Endothelial cell of umbilical vein (primary cell): ENCODE measurements at regions not wholly inside any gene's neighbourhood (a gene's known extent, or its start where the extent isn't known, plus 50 kb on each side); places are given as distances from the start of the nearest gene placed in this dataset.

Experiments used
- BruUV-seq: library from RNA; stranded (reverse); fragments of 400-500 nt; replicated peaks from 2 replicates; lab custom pipeline; 2021; lab: Mats Ljungman, UMichigan
- CTCF ChIA-PET: fragments of 300-600, 350-600 bp; sonication (Branson Sonifier 250); formaldehyde crosslinking; loops from one replicate; lab custom pipeline; 2021; ENCODE audit warnings: antibody characterized with exemption, inconsistent platforms; lab: Charles Lee
- POLR2A ChIA-PET: fragments of 300-600, 350-600 bp; sonication (Branson Sonifier 250); formaldehyde crosslinking; loops from one replicate; lab custom pipeline; 2021; ENCODE audit warnings: antibody characterized with exemption, inconsistent platforms; lab: Charles Lee
- DNase-seq: peaks from one replicate; pipeline ENCODE4 v3.0.0-alpha.2; 2011; ENCODE audit warnings: low read depth, low spot score
- FAIRE-seq: peaks from 2 replicates; lab custom pipeline; 2011; peaks lifted over from hg19 to GRCh38; lab: Jason Lieb, UNC
- H2AFZ ChIP-seq: 2 replicates; pipeline ENCODE4 v1.6.0; 2012; ENCODE audit warnings: low read depth, low read length, control low read depth, inconsistent platforms
- H3K27ac ChIP-seq: 2 replicates; pipeline ENCODE4 v1.5.1; 2011; ENCODE audit warnings: low read depth, mild to moderate bottlenecking, control low read depth, low read length, moderate library complexity; ENCODE audit not compliant: insufficient read depth
- H3K27me3 ChIP-seq, 2 experiments: 2 replicates each; pipeline versions ENCODE4 v1.6.0 to v1.6.1; 2011; ENCODE audit warnings: low read length in 2 of 2, mixed read lengths in 1 of 2; ENCODE audit not compliant: control insufficient read depth in 2 of 2, insufficient read depth in 2 of 2
- H3K36me3 ChIP-seq, 2 experiments: 2 replicates in 1 of 2; 3 replicates in 1 of 2; pipeline ENCODE4 v1.5.1; 2011; ENCODE audit warnings: low read length in 2 of 2, mild to moderate bottlenecking in 1 of 2, moderate library complexity in 1 of 2; ENCODE audit not compliant: control insufficient read depth in 2 of 2, insufficient read depth in 2 of 2; ENCODE audit errors: extremely low read depth in 1 of 2
- H3K4me1 ChIP-seq: 3 replicates; pipeline ENCODE4 v1.5.1; 2011; ENCODE audit warnings: mild to moderate bottlenecking, low read length; ENCODE audit not compliant: control insufficient read depth, insufficient read depth; ENCODE audit errors: extremely low read depth
- H3K4me2 ChIP-seq: 2 replicates; pipeline ENCODE4 v1.6.1; 2011; ENCODE audit warnings: low read length, control low read depth, mixed read lengths; ENCODE audit not compliant: insufficient read depth
- H3K4me3 ChIP-seq, 3 experiments: fragments of 200-600 bp in 1 of 3; sonication (generic), shearing (Covaris generic) in 1 of 3; replicated peaks in 1 of 3; 2 replicates each; pipeline ENCODE4 v1.5.1; 2011 to 2016; ENCODE audit warnings: control low read depth in 3 of 3, low read length in 3 of 3, mild to moderate bottlenecking in 2 of 3, inconsistent platforms in 1 of 3, low read depth in 1 of 3, moderate library complexity in 1 of 3; ENCODE audit not compliant: insufficient read depth in 1 of 3
- H3K79me2 ChIP-seq: 2 replicates; pipeline ENCODE4 v1.6.0; 2012; ENCODE audit warnings: low read length, inconsistent platforms; ENCODE audit not compliant: control insufficient read depth, insufficient read depth
- H3K9ac ChIP-seq: replicated peaks from 2 replicates; pipeline ENCODE3; 2011; ENCODE audit warnings: low read length, control low read depth; ENCODE audit not compliant: insufficient read depth; ENCODE audit errors: extremely low read depth
- H3K9me1 ChIP-seq: replicated peaks from 3 replicates; pipeline ENCODE4 v1.6.0; 2011; ENCODE audit warnings: mild to moderate bottlenecking, low read length; ENCODE audit not compliant: control insufficient read depth, insufficient read depth; ENCODE audit errors: extremely low read depth
- H3K9me3 ChIP-seq: replicated peaks from 2 replicates; pipeline ENCODE4 v1.5.1; 2012; ENCODE audit warnings: low read length, inconsistent platforms; ENCODE audit not compliant: control insufficient read depth, insufficient read depth
- H4K20me1 ChIP-seq: replicated peaks from 2 replicates; pipeline ENCODE3; 2011; ENCODE audit warnings: mild to moderate bottlenecking, low read length; ENCODE audit not compliant: control insufficient read depth, insufficient read depth; ENCODE audit errors: extremely low read depth
- GATA2 ChIP-seq: IDR thresholded peaks from 2 replicates; pipeline ENCODE4 v1.7.0; 2011; ENCODE audit warnings: low read depth, mild to moderate bottlenecking, moderate library complexity, mixed read lengths, low read length; ENCODE audit not compliant: insufficient read length, insufficient read depth
- JUN ChIP-seq: IDR thresholded peaks from 2 replicates; pipeline ENCODE4 v1.6.1; 2011; ENCODE audit warnings: borderline replicate concordance, low read depth; ENCODE audit not compliant: insufficient read length, insufficient read depth
- MYC ChIP-seq: IDR thresholded peaks from one replicate; pipeline ENCODE4 v1.6.1; 2011; ENCODE audit warnings: mild to moderate bottlenecking, low read depth, low read length
- POLR2AphosphoS5 ChIP-seq: IDR thresholded peaks from 2 replicates; pipeline ENCODE4 v1.6.1; 2012; ENCODE audit warnings: low read depth, mild to moderate bottlenecking, control low read depth, low read length, moderate library complexity; ENCODE audit not compliant: insufficient read depth
- dilution Hi-C: fragments of 300-500 bp; cut with MboI; formaldehyde crosslinking; loops from one replicate; pipeline ENCODE4 v1.15.0; 2019; ENCODE audit warnings: low sequenced_read_pairs; ENCODE audit not compliant: extremely low pct_ligation_motif_present
- intact Hi-C: fragments of 100-400 bp; cut with micrococcal nuclease; formaldehyde crosslinking; loops from one replicate; pipeline ENCODE4 v1.10.0; 2022

- H4K20me1 ChIP-seq, result no peaks in the 10 kb centered on the region
- no peak overlapping the region for H3K27ac ChIP-seq
- intact Hi-C loops (no loop called here), dilution Hi-C loops (no loop called here)
- H3K79me2 ChIP-seq, result no peaks in the 10 kb centered on the region
- H3K9me1 ChIP-seq, result no peaks in the 10 kb centered on the region
- POLR2A ChIA-PET, result no interaction called here
- no peaks in the 10 kb centered on the region for H3K27me3 ChIP-seq
- DNase-seq (no peak), FAIRE-seq (no peak)
- H3K36me3 ChIP-seq, result no peaks in the 10 kb centered on the region
- no TSS peak for BruUV-seq
- TF ChIP-seq POLR2AphosphoS5 (no peak), JUN (no peak), GATA2 (no peak)
- no peaks in the 10 kb centered on the region for H3K4me1 ChIP-seq
- no peak overlapping the region for H3K4me2 ChIP-seq
- H2AFZ ChIP-seq, result no peak overlapping the region
- CTCF ChIA-PET, result no interaction called here
- H3K9ac ChIP-seq, result no peak overlapping the region
- H3K9me3 ChIP-seq, result no peaks in the 10 kb centered on the region
- H3K4me3 ChIP-seq, result no peak overlapping the region
These were observed 61.6 kb downstream of the ZBTB18 start for GRCh38 chr1:244112636-244113035.

- POLR2A ChIA-PET, result no interaction called here
- Histone ChIP-seq H3K4me3 (no peak overlapping the region), H3K36me3 (no peaks in the 10 kb centered on the region), H3K9ac (no peak overlapping the region), H3K4me1 (no peaks in the 10 kb centered on the region), H3K9me1 (no peaks in the 10 kb centered on the region), H3K4me2 (no peak overlapping the region), H3K79me2 (no peaks in the 10 kb centered on the region), H3K27ac (no peak overlapping the region), H4K20me1 (no peaks in the 10 kb centered on the region), H3K27me3 (no peaks in the 10 kb centered on the region), H2AFZ (no peak overlapping the region), H3K9me3 (no peaks in the 10 kb centered on the region)
- FAIRE-seq (no peak), DNase-seq (peak; percentile 6)
- no TSS peak for BruUV-seq
- dilution Hi-C loops (no loop called here), intact Hi-C loops (no loop called here)
- CTCF ChIA-PET, result no interaction called here
- TF ChIP-seq GATA2 (peak; percentile 51), MYC (no peak)
These were observed 62.6 kb downstream of the ZBTB18 start for GRCh38 chr1:244113532-244114320.
